HG03135 (cell line): ENCODE measurements at regions not wholly inside any gene's neighbourhood (a gene's known extent, or its start where the extent isn't known, plus 50 kb on each side); places are given as distances from the start of the nearest gene placed in this dataset.
"Not testable (repeated sequence)": the region's sequence is repeated elsewhere in the genome, so short reads cannot be mapped to it uniquely, and the experiment has no call there.

Experiments used
- ATAC-seq: cut with Tn5 transposase; IDR thresholded peaks from one replicate; pipeline ENCODE4 v1.9.1; 2021; ENCODE audit warnings: mild to moderate bottlenecking, moderate library complexity; ENCODE audit not compliant: unreplicated experiment

- no peak for ATAC-seq
Observed at GRCh38 chrX:122625239-122625638, 558.8 kb upstream of the GRIA3 start.

DNA sequence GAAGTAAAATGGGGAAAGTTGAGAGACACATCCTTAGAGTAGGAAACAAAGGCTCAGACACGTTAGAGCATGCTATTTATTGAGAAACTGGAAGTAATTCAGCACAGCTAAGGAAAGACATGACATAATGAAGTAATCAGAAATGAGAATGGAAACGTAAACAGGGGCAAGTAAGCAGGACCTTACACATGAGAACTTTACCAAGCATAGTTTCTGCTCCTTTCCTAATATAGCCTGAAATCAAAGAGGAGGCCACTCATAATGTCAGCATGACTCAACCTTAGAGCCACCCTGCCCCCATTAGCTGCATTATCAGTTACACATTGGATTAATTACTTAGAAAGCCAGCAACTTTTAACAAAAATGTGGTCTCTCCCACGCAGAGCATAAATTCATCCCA, 558.3 kb upstream of the GRIA3 start:
- ATAC-seq = no peak

DNA sequence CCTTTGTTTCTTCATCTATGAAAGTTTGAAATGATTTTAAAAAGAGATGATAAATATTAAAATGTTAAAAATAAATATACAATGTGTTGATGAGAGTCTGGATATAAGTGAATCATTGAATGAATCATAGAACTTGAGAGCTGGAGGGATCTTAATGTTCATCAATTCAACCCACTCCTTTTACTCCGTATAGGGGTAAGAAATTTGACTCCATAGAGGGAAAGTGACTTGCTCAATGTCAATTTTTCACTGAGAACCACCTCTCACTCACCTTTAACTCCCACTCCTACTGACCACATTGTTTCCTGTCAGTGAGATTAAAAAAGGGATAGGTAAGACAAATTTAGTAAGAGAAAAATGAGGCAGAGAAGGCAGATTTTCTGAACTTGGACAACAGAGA, 557.2 kb upstream of the GRIA3 start:
- ATAC-seq = no peak

GRCh38 chrX:122641136-122641535, 542.9 kb upstream of the GRIA3 start:
- ATAC-seq = no peak

DNA sequence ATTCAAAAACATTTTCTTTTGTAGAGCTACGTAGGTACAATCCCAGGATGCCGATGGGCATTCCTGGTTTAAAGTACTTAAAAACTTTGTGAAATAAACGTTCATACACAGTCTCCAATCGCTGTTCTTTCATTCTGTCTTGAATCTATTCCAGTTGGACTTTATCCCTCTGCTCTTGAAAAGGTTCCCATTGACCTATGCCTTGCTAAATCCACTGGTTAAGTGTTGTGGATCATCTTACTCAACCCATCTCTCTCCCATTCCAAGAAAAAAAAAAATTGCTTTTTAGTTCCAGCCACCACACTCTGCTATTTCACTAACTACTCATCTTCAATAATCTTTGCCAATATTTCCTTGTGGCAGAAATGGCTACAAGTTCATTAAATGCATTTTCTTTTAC, 542.3 kb upstream of the GRIA3 start:
- ATAC-seq = no peak

DNA sequence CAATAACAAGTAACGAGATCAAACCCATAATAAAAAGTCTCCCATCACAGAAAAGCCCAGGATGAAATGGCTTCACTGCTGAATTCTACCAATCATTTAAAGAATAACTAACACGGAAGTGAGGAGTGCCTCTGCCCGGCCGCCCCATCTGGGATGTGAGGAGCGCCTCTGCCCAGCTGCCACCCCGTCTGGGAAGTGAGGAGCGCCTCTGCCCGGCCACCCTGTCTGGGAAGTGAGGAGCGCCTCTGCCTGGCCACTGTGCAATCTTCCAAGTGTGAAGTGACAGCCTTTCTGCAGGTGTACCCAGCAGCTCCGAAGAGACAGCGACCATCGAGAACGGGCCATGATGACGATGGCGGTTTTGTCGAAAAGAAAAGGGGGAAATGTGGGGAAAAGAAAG, 528.8 kb upstream of the GRIA3 start:
- not testable (repeated sequence) for ATAC-seq

GRCh38 chrX:122666601-122667000, 517.5 kb upstream of the GRIA3 start:
- no peak for ATAC-seq

DNA sequence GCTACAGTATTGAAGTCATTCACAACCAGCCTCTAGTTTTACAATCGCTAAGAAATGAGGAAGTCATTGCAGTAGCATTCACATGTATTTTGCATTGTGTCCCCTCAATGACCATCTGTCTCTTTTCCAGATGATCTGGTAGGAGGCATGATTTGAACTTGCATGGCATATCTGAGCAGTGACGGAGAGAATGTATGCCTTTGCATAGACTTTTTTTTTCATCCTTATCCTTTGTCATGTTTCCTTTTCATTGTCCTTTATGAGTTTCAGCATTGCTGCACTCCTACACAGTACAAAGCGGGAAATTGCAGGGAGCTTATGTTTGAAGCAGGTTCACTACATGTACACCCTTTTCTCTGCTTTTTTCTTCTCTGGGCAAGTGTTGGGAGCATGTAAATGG, 516.4 kb upstream of the GRIA3 start:
- no peak for ATAC-seq

DNA sequence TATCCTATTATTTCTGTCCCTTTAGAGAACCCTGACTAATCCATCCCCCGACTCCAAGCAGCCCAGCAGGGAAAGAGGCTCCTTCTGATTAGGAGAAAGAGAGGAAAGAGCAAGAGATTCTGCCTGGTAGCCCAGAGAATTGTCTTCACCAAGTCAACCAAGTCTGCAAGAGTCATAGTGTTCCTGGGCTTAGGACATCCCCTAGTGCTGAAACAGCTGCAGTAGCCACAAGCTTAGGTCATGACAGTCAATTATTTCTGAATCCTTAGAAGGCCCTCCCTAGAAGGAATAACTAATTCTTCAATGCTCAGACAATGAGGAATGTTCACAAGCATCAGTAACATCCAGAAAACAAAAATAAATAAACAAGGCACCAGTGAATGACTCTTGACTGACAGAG, 480.3 kb upstream of the GRIA3 start:
- no peak for ATAC-seq

GRCh38 chrX:122739770-122740169, 444.3 kb upstream of the GRIA3 start:
- ATAC-seq = no peak

- no peak for ATAC-seq
Observed at GRCh38 chrX:122770581-122770980, 413.5 kb upstream of the GRIA3 start.

GRCh38 chrX:122771933-122772332, 412.1 kb upstream of the GRIA3 start:
- ATAC-seq = no peak

- no peak for ATAC-seq
Observed at GRCh38 chrX:122777766-122778165, 406.3 kb upstream of the GRIA3 start.

GRCh38 chrX:122783918-122784317, 400.2 kb upstream of the GRIA3 start:
- ATAC-seq = no peak

DNA sequence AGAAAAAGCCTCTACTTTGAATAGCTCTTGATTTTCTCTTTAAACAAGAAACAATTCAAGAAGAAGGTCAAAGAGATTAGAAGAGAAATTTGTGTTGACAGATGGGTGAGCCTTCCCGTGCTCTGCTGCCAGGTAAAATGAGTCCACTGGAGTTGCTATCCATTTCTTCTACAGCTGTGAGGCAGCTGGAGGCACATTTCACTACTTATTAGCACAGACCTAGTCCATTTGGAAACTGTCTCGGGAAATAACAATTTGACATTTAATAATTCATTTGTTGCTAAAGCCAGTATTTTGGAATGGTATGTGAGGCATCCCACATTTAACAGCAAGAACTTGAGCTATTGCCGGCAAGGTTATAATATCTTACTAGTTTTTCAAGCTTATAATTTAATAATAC, 396.8 kb upstream of the GRIA3 start:
- no peak for ATAC-seq

GRCh38 chrX:122788216-122788615, 395.9 kb upstream of the GRIA3 start:
- ATAC-seq = no peak

DNA sequence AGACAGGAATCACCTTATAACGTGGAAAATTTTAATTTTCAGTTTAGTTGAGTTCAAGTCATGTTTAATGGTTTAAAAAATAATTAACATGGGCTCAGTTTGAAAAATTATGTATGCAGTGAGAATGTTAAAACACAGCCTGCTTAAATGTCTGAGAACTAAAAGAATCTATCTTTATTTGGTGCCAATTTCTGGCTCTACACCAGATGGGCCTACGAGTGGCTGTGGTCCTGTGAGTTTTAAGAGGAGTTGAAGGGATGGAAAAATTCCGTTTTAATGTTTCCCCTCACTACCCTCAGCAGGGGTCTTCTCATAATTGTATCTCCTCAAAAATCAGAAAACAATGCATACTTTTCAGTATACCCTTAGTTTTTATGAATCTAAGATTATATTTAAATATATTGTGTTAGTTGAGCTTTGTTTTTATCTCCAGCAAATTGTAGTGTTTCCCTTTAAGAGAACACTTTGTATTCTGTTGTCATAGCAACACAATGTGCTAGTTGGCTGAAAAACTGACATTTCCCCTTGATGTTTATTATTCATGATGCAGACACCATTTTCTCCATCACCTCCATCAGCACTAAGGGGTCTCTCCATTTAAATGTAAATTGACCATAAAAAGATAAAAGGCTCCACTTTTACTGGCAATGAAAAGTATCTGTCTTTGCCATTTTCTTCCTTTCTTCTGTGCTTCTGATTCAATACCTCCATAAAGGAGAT, 393.5 kb upstream of the GRIA3 start:
- no peak for ATAC-seq

DNA sequence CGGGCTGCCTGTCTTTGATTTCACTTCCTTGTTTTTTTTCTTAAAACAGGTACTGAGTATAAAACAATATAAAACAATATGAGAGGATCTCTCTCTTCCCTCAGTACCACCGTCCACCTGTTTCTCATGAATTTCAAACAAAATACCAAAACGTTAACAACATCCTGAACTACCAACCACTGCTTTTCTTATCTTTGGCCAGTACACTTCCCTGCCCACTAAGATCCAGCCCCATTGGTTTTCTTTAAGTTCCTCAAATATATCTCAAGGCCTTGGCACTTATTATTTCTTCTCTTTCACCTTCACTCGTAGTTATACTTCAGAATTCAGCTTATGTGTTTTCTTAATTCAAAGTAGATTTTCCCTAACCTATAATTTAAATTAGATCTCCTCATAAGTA, 370.2 kb upstream of the GRIA3 start:
- ATAC-seq = no peak

- ATAC-seq = no peak
Observed at GRCh38 chrX:122816288-122816687, 367.8 kb upstream of the GRIA3 start.

DNA sequence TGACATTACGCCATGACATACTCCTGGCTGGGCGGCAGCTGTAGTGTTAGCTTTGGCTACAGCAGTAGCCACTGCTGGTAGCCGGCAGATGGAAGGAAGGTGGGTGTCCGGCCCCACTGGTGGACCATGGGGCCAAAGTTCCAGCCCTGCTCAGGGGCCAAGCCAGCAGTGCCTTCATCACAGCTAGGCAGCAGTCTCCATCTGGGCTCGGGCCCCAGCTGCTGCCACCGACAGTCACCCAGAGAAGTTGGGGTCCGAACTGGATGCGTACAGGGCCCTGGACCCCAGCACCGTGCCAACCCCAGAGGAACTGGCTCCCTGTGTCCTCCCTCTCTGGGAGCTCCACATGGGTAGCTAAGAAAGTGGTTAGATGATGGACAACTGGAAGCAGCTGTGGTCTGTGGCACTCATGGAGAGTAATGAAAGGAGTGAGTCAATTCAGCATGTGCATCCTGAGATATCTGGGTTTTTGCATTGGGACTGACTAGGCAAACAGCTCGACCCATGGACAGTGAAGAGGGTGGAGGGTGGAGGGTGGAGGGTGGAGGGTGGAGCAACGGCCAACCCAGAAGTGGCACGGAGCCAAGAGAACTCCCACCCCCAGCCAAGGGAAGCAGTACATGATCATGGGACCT, 366.6 kb upstream of the GRIA3 start:
- ATAC-seq = no peak

GRCh38 chrX:122818068-122818467, 366.0 kb upstream of the GRIA3 start:
- ATAC-seq = no peak

DNA sequence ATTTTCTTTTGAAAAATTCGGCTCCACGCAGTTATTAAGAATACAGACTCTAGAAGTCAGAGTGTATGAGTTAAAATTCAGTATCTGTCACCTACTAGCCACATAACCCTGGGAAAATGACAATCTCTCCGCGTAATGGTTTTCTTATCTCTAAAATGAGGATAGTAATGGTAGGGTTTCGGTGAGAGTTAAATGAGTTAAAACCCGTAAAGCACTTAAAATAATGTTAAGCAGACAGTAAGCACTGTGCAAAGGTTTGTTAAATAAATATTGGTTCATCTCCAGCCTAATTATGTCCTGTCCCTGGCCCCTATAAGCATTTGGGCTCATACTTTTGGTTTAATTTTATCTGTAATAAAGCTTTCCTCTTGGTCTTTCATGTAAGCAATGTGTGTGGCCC, 350.8 kb upstream of the GRIA3 start:
- no peak for ATAC-seq

- no peak for ATAC-seq
Observed at GRCh38 chrX:122835886-122836285, 348.2 kb upstream of the GRIA3 start.
